ENCODE measurements at regions not wholly inside any gene's neighbourhood (a gene's known extent, or its start where the extent isn't known, plus 50 kb on each side); places are given as distances from the start of the nearest gene placed in this dataset.

DNA sequence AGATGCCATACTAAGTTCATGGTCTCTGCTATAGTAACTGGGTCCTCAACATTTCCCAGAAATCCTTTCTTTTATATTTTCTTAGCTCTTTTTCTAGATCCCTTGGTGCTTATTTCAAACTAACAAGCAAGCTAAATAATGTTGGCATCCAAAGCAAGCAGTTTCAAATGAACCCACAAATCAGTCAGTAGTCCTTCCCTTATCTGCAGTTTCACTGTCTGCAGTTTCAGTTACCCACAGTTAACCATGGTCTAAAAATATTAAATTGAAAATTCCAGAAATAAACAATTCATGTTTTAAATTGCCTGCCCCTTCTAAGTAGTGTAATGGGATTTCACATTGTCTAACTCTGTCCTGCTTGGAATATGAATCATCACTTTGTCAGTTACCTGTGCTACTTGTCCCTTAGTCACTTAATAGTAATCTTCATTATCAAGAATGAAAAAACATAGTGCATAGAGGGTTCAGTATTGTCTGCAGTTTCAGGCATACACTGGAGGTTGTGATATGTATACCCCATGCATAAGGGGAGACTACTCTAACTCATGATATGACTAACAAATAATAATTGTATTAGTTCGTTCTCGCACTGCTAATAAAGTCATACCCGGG, 633.7 kb downstream of the MECOM start:
- TF ChIP-seq, protein P1, sequence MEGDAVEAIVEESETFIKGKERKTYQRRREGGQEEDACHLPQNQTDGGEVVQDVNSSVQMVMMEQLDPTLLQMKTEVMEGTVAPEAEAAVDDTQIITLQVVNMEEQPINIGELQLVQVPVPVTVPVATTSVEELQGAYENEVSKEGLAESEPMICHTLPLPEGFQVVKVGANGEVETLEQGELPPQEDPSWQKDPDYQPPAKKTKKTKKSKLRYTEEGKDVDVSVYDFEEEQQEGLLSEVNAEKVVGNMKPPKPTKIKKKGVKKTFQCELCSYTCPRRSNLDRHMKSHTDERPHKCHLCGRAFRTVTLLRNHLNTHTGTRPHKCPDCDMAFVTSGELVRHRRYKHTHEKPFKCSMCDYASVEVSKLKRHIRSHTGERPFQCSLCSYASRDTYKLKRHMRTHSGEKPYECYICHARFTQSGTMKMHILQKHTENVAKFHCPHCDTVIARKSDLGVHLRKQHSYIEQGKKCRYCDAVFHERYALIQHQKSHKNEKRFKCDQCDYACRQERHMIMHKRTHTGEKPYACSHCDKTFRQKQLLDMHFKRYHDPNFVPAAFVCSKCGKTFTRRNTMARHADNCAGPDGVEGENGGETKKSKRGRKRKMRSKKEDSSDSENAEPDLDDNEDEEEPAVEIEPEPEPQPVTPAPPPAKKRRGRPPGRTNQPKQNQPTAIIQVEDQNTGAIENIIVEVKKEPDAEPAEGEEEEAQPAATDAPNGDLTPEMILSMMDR (IDR thresholded peaks at IDR 0.05; ENCODE audit: insufficient read depth, low read depth, low read length): no peak
- DNase-seq (ENCODE audit: low read depth): no peak
- no peak overlapping the region for H3K4me3 ChIP-seq (ENCODE audit: low read depth, low read length)

DNA sequence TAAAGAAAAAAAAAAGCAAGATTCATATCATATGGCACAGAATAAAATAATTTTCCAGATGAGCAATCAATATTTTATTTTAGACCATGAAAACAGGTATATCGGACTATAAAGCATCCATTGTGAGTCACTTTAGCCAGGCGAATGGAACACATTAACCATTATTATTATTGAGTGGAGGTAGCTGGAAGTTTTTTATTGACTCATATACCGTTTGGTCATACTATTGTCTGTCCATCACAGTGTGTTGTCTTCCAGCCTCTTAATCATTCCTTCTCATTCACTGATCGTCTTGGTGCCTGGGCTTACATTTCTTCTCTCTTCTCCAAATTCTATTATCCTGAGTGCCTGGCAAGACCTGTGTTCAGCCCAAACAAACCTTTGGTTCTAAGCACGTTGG, 634.8 kb downstream of the MECOM start:
- no peak overlapping the region for H3K4me3 ChIP-seq (ENCODE audit: low read depth, low read length)
- DNase-seq (ENCODE audit: low read depth): no peak
- TF ChIP-seq, protein P1 (IDR thresholded peaks at IDR 0.05; ENCODE audit: insufficient read depth, low read depth, low read length): no peak

DNA sequence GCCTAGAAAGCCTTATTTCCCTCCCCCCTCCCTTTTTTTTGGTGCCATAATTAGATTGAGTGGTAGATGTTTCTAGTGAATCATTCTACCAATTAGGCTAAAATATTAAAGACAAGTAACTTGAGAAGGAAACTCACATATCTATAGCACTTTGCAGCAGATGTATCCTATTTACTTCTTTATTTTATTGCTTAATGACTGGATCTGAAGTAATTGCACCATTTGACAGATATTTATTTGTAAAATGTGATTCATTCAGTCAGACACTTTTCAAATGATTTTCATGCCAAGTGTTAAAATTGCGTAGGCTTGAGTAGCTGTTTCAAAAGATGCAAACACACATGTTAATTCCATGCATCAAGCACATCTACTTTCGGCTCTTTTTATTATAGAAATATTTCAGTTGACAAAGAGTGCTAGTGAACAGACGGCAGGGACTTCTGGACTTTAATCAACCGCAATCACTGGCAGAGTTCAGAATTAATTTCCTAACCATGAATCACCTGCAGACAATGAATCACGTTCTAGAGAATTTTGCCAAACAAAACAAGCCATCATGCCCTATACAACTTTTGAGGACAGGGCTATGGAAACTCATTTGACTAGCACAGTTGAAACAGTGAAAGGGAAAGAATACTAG, 636.8 kb downstream of the MECOM start:
- DNase-seq (ENCODE audit: low read depth): peak; percentile 55
- H3K4me3 ChIP-seq (ENCODE audit: low read depth, low read length): no peak overlapping the region
- TF ChIP-seq, protein P1 (IDR thresholded peaks at IDR 0.05; ENCODE audit: insufficient read depth, low read depth, low read length): no peak

- peak; percentile 5 for DNase-seq (ENCODE audit: low read depth)
- TF ChIP-seq, protein P1 (IDR thresholded peaks at IDR 0.05; ENCODE audit: insufficient read depth, low read depth, low read length): no peak
- no peak overlapping the region for H3K4me3 ChIP-seq (ENCODE audit: low read depth, low read length)
These were observed 641.1 kb downstream of the MECOM start for GRCh38 chr3:169022457-169022856.

- TF ChIP-seq, protein P1 (IDR thresholded peaks at IDR 0.05; ENCODE audit: insufficient read depth, low read depth, low read length): no peak
- H3K4me3 ChIP-seq (ENCODE audit: low read depth, low read length): no peak overlapping the region
- no peak for DNase-seq (ENCODE audit: low read depth)
These were observed 643.1 kb downstream of the MECOM start for GRCh38 chr3:169020371-169020770.

- H3K4me3 ChIP-seq (ENCODE audit: low read depth, low read length): no peak overlapping the region
- TF ChIP-seq, protein P1 (IDR thresholded peaks at IDR 0.05; ENCODE audit: insufficient read depth, low read depth, low read length): no peak
- DNase-seq (ENCODE audit: low read depth): no peak
These were observed 654.1 kb downstream of the MECOM start for GRCh38 chr3:169009453-169009852.

Data from fibroblast of villous mesenchyme (primary cell).